HG03469 (cell line): ENCODE measurements at regions not wholly inside any gene's neighbourhood (a gene's known extent, or its start where the extent isn't known, plus 50 kb on each side); places are given as distances from the start of the nearest gene placed in this dataset.

Source experiments
- ATAC-seq: cut with Tn5 transposase; IDR thresholded peaks from one replicate; pipeline ENCODE4 v1.9.1; 2021; ENCODE audit warnings: mild to moderate bottlenecking, moderate library complexity, moderate number of reproducible peaks; ENCODE audit not compliant: unreplicated experiment

DNA sequence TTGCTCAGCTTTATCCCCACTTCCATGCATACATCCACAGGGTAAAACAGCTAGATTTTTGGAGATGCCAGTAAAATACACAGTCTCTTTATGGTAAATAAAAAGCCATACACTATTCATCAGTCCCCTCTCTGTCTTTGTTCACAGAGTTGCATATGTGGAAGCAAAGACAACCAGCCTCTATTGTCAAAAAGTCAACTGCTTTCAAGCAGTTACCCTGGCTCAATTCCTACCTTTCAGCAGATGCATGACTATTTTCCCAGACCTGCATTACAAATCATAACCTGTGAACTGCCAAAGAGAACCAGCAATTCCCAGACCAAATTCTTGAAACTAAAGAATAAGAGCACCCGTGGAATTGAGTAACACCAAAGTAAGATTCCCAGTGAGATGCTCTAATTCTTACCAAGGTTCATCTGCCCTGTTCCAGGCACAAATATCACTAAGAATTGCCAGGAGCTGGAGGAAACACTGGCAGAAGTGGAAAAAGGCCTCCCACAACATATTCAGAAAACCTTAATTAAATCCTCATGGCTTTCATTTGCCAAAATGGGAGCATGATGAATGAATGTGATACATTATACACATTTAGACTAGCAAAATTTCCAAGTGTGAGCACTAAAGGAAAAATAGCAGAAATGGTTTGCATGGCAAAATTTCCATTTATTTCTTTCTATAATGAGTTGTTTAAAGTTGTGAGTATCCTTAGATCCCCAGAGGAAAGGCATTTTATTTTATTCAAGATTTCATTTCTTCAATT lies 391.2 kb upstream of the ADGRL3 start:
- no peak for ATAC-seq

DNA sequence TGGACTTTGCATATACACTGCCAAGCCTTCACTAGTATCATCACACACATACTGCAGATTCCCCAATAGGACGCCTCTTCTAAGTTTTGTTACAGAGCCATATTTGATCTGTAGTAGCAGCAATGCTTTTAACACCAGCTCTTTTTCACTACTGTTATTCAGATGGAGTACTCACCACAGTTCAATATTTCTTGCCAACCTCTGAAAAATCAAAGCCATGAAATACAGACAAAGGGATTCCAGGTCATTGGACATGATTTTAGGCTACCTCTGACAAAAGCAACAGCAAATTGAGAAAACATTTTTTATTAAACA lies 390.7 kb upstream of the ADGRL3 start:
- ATAC-seq = no peak

DNA sequence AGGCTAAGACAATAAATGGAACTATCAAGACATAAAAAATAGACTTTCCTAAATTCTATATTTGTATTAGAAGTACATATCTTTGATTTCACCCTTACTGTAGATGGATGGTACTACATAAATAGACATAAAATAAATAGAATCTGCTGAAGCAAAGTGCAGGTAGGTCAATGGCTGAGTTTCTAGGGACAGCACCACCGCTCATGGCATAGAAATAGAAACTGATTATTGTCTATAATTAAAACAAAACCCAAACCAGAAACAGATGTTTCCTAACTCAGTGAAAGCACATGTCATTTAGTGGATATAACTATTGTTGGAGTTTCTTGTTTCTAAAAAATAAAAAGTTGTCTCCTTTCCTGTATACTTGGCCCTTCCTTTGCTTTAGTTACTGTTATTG lies 387.3 kb upstream of the ADGRL3 start:
- ATAC-seq = no peak

DNA sequence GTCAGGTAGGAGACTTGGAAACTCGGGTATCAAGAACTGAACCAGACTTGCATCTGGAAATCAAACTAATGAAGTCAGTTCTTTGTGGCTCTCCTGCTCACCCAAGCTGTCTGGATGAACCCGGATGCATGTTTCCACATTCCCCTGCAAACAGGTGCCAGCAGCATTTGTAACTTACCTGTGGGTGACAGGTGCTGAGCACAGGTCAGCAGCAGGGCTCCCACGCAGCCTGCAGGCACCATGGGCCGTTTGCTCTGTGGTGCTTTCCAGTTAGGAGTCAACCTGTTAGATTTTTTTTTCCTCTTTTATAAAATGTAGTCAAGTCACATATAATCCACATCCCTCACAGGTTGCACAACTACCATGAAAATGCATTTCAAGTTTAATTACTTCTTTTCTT lies 385.6 kb upstream of the ADGRL3 start:
- no peak for ATAC-seq

DNA sequence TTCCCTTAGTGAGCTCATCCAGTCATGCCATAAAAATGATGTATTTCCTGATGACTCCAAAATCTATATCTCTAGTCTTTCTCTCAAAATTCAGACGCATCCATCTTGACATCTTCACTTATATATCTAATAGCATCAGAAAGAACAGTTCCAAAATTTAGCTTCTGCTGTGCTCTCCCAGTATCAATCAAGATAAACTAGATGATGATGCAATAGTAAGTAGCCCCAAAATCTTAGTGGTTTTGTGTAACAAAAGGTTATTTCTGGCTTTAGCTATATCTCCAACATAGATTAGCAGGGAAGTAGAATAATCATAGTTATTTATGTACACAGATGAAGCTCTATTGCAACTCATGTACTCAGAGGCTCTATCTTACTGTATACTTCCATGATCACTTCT lies 382.5 kb upstream of the ADGRL3 start:
- no peak for ATAC-seq

DNA sequence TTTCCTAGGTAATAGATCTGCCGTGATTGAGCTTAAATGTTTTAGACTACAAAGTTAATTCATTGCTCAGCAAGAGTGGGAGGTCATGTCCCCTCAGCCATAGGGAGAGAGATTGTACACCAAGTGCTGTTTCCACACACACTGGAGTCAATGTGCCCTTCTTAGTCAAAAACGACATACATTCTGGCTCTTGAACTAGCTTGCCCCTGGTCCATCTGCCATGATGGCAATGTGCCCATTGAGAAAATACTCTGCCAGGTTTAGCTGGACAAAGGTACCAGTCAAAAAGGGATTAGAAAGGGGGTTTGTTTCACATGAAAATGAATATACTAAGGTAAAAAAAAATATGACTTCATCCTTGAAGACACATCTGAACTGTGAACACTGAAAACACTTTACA lies 377.1 kb upstream of the ADGRL3 start:
- no peak for ATAC-seq

DNA sequence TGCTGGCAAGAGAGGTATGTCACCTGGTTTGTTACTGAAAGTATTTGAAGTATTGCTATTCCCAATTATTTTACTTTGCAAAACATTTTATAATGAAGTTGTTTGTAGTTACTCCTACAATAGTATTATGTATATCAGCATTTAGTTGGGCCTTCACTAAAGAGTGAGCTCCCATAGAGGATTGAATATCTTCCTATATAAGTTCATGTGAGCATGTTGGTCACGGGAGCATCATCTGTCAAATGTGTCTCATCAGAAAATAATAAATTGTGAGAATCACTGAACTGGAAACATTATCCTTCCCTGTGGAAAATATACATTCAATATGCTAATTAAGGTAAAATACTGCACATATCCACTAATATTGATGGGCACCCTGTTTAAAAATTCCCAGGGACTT lies 360.1 kb upstream of the ADGRL3 start:
- no peak for ATAC-seq

DNA sequence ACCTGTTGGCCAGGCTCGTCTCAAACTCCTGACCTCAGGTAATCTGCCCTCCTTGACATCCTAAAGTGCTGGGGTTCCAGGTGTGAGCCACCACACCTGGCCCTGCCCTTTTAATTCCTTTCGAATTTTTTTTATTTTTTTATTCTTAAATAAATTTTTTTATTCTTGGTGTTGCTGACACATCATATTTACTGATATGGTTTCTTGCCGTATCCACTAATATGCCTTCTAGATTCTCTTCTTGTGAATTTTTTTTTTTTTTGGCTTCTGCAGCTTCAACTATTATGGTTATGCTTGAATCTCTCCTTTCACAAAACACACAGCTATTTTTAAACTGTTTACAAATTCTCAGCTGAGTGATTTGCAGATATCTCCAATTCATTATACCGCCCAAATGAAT lies 353.4 kb upstream of the ADGRL3 start:
- ATAC-seq = no peak

DNA sequence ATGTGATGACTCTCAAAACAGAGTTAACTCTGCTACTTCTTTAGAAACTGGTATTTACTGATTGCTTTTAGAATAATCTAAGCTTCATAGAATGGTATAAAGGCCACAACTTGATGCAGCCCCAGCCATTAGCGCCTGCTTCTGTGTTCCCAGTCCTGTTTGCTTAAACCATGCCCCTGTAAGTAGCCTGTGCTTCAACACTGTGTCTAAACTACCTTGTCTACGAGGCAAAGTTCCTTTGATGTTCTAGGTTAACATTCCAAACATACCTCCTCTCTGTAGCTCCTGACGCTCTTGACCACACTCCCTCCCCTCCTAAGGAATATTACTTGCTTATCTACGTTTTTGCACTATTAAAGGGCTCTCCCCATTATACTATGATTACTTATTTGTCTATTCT lies 352.5 kb upstream of the ADGRL3 start:
- no peak for ATAC-seq

DNA sequence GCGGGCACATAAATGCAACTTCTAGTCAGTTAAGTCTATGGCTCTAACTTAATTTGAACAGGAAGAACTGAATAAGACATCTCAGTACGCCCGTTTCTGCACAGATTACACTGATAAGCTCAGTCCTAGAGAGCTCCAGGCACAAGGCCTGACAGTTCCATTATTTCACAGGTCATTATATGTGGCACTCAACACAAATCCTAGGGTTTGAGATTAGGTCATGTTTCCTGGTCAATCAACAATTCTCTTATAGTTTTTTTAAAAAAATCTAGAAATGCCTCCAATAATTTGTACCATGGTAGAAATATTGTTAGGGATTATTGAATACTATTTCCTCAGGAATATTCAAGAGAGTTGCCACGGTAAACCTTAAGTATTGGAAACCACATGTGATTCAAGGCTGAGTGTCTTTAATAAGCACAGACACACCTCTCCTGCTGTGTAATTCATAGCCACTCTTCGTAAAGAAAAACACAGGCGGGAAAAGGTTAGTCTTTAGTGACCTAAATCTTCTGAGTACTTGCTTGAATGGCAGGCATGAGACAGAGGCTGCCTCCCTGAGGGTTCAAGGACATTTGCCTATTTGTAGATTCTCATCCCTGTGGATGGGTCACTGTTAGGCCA lies 342.9 kb upstream of the ADGRL3 start:
- ATAC-seq = no peak

DNA sequence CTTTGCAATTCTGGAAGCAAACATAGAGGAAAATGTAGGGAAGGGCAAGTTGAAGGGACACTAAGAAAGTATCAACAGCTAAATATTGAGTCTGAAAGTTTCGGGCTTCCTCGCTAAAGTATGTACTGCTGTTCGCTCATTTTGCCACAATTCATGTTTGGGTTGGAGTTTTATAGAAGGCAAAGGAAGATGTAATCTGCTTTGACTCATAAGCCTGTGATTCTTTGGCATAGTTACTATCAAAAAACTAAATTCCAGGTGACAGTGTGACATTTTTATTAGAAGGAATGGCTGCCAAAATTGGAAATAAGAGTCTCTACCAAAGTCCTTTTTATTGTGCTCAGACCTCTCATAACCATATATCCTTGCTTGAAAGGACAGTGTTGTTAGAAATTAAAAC lies 336.7 kb upstream of the ADGRL3 start:
- no peak for ATAC-seq

DNA sequence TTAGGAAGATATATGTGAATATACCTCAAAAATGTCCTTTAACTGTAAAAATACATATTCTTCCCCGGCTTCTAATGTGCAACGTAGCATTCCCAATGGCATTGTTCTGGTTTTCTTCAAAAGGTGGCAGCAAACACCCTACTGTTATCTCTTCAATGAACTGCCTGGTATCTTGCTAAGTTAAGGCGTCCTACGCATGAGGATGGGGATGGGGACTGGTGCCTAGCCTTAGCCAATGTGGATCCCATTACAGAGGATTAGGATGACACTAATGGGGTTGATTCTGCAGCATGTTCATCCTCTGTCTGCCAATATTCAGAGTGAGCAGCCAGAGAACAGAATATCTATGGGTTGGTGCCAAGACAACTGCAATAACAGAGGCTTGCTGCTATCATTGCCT lies 334.9 kb upstream of the ADGRL3 start:
- ATAC-seq = no peak

DNA sequence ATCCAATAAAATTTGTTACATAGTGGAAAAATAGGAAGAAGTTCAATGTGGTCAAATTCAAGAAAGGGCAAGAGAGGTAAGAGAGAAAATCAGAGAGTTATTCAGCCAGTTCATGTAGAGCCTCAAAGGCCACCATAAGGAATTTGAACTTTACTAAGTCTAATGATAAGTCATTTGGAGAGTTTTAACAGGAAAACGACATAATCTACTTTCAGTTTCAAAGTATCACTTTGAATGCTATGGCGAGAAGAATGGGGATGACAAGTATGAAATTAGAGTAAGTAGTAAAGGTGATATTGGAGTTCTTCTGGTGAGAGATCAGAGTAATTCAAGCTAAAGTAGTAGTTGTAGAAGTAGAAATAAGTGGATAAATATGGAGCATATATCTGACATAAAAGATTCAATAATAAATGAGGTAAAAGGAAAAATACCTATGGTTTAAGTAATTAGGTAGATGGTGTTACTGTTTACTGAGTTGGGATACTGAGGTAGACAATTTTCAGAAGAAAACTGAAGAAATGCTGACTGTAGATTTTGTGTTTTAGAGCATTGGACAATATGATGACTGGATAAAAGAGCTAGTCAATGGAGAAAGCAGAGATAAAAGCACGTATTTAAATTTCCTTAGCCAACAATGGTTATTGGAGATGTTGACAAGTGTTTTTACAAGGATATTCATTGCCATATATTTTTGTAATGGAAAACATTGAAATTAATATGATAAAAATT lies 331.7 kb upstream of the ADGRL3 start:
- no peak for ATAC-seq

DNA sequence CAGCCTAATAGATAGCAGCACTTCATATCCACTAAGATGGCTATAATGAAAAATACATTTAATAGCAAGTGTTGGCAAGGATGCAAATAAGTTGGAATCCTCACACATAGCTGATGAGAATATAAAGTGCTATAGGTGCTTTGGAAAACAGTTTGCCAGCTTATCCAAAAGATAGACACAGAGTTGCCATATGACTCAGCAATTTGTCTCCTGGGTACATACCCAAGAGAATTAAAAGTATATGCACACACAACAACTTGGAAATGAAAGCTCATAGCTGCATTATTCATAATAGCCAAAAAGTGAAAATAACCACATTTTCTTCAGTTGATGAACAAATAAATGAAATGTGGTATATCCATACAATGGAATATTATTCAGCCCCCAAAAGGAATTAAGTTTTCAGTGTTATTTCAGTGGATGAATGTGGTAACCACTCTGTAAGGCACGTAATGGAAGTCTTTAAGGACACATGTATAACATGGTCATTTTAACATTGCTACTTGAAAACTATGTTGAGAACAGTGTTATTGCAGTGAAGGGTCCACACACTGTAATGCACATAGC lies 320.9 kb upstream of the ADGRL3 start:
- no peak for ATAC-seq

DNA sequence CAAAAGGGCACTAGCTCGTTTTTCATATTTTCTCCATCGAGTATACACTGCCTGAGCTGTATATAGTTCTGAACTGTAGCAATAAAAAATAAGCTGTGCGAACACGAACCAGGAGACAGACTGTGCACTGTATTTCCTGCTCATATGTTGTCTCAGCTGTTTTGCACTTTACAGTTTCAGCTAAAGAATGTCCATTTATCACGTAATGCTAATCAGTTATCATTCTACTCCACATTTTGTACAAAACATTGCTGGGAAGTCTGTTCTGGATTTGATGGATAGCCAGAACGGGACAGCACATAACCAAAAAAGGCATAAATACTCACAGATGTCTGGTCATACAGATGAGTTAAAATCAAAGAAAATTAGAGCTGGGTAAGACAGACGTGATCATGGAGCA lies 315.5 kb upstream of the ADGRL3 start:
- ATAC-seq = no peak

DNA sequence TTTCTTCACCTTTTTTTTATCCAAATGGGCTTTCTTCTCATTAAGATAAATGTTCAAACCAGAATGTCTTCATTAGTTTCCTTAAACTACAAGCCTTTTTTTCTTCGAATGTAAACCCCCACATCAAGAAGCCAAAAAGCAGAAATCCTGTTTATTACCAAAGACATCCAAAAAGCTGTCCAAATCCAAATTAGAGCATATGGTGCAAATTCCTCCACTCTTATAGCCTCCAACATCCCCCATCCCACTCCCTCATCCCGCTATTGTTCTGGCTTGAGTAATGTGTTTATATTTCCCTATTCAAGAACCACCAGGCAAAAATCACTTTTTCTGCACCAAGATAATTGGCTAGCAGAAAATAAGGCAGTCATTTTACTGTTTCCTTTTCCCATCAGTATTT lies 315.1 kb upstream of the ADGRL3 start:
- ATAC-seq = no peak

DNA sequence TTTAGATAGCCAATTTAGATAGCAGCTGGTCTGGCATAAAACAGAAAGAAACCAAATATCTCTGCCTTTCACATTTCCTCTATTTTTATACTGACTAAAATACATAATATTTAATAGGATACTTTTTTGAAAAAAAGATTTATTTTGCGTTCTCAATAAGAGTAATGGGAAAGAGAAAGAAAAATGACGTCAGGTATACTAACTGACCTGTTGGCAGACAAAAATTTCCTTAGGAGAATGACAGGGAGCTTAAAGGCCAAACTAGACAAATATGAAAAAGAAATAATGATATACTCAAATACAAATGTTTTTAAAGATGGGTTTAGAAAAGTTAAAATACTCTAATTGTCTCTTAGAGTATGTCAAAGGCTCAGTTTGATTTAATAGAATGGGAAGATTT lies 309.4 kb upstream of the ADGRL3 start:
- ATAC-seq = no peak

DNA sequence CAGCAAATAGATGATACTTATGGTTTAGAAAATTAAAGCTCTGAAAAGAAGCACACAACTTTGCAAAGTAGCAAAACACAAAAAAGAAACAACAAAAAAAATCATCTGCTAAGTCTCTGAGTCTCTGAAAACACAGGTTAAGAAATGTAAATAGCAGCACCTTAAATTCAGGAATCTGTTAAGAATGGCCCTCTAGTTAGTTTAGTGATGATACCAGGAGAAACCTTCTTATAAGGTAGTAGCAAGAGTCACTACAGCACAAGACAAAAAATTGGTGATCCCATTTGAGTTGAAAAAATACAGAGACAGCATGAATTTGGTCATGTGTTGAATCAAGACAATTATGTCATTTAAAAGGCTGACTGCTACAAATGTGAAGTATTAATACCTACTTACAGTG lies 308.2 kb upstream of the ADGRL3 start:
- ATAC-seq = no peak

DNA sequence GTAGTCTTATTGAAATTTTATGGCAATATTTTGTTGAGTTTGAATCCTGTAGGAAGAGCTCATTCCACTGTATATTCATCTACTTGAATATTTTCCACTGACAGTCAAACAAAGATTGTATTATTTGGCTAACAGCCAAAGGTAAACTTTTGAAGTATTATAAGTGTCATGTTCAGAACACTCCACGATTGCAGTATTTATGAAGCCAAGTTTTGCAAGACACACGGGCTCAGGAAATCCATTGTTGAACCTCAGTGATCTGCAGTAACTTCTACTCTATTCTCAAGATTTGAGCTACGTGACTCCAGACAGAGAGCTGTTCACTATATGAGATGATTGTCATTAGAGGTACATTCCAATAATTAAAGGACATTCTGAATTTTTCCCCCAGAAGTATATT lies 302.7 kb upstream of the ADGRL3 start:
- ATAC-seq = no peak

DNA sequence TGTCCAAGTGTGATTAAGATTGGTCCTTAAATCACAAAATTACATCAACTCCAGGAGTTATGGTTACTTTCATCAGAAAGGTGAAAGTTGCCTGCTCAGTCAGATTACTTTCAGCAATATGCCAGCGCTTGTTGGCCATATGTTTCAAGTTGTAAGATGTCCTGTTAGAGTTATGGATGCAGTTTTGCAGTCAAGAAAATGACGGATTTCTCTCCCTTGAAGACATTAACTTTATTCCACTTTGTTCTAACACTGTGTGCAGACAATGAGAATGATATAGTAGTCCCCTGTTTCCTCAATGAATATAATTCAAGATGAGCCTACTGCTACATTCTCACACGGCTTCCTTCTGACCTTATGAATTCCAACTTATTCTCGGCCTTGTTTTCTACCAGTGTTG lies 295.0 kb upstream of the ADGRL3 start:
- no peak for ATAC-seq

DNA sequence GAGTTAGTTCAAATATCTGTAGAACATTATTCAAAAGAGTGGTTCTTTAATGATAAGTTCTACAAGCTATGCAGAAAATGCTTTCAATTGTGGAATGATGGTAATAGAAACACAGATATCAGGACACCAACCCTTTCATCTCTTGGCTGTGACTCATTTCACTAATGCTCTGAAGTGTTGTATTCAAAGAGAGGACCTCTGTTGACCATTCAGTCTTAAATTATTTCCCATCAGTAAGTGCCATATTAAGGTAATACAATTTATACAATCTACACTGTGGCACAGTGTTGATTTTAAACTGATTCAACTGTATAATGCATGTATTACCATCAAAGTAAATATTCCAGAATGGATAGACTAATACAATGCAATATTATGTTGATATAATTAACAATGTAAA lies 289.0 kb upstream of the ADGRL3 start:
- no peak for ATAC-seq

DNA sequence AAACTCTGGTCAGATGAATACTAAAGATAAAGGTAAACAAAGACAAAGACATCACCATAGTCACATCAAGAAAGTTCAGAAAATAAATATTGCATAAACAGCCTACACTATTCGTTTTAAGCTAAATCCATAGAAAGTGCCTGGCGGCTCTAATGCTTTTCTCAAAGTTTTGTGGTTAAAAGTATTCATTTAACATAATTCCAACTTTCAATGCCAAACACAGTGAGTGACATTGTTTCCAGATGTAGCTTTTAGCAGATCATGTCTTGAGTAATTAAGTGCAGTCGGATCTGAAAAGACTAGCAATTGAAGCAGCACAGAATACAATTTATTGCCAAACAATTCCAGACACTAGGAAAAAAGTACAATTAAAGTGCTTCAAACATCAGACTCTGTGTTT lies 287.1 kb upstream of the ADGRL3 start:
- no peak for ATAC-seq
